ENCODE measurements at regions not wholly inside any gene's neighbourhood (a gene's known extent, or its start where the extent isn't known, plus 50 kb on each side); places are given as distances from the start of the nearest gene placed in this dataset.

DNA sequence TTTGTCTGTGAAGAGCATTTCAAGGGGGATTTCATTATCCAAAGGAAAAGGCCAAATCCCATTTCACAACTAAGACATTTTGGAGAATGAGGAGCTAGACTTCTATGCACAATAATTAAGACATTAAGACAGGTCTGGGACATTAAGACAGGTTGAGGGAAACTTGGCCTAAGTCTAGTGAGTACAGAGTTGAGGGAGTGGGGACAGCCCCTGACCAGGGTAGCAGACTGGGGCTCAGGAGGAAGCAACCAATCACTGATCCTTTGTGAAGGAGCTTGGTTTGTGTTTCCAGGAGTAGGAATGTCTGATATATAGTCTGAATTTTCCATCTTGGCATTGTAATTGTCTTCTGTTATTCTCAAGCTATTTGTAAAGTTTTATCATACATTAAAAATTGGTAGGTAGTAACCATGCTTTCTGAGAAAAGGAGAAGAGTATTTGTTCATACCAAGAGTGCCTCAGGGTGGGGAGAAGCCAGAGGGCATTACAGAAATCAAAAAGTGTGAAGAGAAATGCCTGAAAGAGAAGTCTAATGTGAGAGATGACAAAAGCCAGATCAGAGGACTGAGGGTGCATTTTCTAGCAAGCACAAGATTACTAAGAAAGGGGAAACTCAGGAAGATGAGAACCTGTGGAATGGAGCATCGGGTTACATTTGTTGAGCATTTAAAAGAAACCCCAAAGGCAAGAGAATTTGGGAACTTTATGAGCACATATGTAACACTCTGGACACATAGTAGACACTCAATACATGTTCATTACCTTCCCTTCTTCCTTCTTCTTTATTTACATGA is 189.3 kb upstream of the PIK3R1 start:
- TF ChIP-seq POLR2AphosphoS5 (IDR thresholded peaks at IDR 0.05; ENCODE audit: low read depth, low read length) (no peak), POLR2A (IDR thresholded peaks at IDR 0.05; ENCODE audit: low read depth, low read length) (no peak)
